H1 (cell line): ENCODE measurements at regions not wholly inside any gene's neighbourhood (a gene's known extent, or its start where the extent isn't known, plus 50 kb on each side); places are given as distances from the start of the nearest gene placed in this dataset.

Experiments used
- CTCF ChIA-PET: fragments of 300-600 bp; sonication (Branson Sonifier 250); formaldehyde crosslinking; loops from one replicate; lab custom pipeline; 2021; ENCODE audit not compliant: partially characterized antibody; lab: Charles Lee
- POLR2A ChIA-PET: fragments of 300-600 bp; sonication (Branson Sonifier 250); formaldehyde crosslinking; loops from one replicate; lab custom pipeline; 2021; ENCODE audit warnings: inconsistent platforms; ENCODE audit not compliant: partially characterized antibody; lab: Charles Lee
- DNase-seq, 2 experiments: peaks; one replicate each; pipeline versions ENCODE4 v3.0.0 to v3.0.0-alpha.2; 2010 to 2022; ENCODE audit warnings: low spot score in 2 of 2, low read depth in 1 of 2, mixed read lengths in 1 of 2
- FAIRE-seq: peaks from 2 replicates; lab custom pipeline; 2011; peaks lifted over from hg19 to GRCh38; lab: Jason Lieb, UNC
- H2AFZ ChIP-seq: 2 replicates; pipeline ENCODE4 v1.8.1; 2012; ENCODE audit warnings: low read length, inconsistent platforms
- H2AK5ac ChIP-seq: 2 replicates; pipeline ENCODE4 v1.6.1; 2013; ENCODE audit warnings: low read depth, low read length
- H2BK120ac ChIP-seq: replicated peaks from 2 replicates; pipeline ENCODE3; 2013; ENCODE audit warnings: low read depth, low read length, inconsistent platforms
- H2BK12ac ChIP-seq: 2 replicates; pipeline ENCODE4 v1.6.1; 2013; ENCODE audit warnings: low read depth, low read length
- H2BK15ac ChIP-seq: 2 replicates; pipeline ENCODE4 v1.6.1; 2013; ENCODE audit warnings: low read length
- H2BK20ac ChIP-seq: 2 replicates; pipeline ENCODE4 v1.6.1; 2013; ENCODE audit warnings: low read length
- H2BK5ac ChIP-seq: 2 replicates; pipeline ENCODE4 v1.6.1; 2013; ENCODE audit warnings: low read depth, low read length
- H3K14ac ChIP-seq: 2 replicates; pipeline ENCODE4 v1.6.1; 2013; ENCODE audit warnings: inconsistent platforms; ENCODE audit not compliant: insufficient read length
- H3K18ac ChIP-seq: 2 replicates; pipeline ENCODE4 v1.6.1; 2013; ENCODE audit warnings: low read length; ENCODE audit errors: extremely low read depth
- H3K23ac ChIP-seq: 2 replicates; pipeline ENCODE4 v1.6.1; 2013; ENCODE audit warnings: inconsistent platforms; ENCODE audit not compliant: insufficient read length
- H3K23me2 ChIP-seq: 2 replicates; pipeline ENCODE4 v1.6.1; 2013; ENCODE audit warnings: low read depth, low read length
- H3K27ac ChIP-seq: 2 replicates; pipeline ENCODE4 v1.6.1; 2011; ENCODE audit warnings: low read depth, low read length, inconsistent platforms
- H3K27me3 ChIP-seq, 4 experiments: replicated peaks in 1 of 4; 1 replicate in 1 of 4; 2 replicates in 3 of 4; pipeline versions ENCODE4 v1.6.1 to v1.8.1; 2011 to 2013; ENCODE audit warnings: low read length in 3 of 4, mild to moderate bottlenecking in 3 of 4, inconsistent platforms in 2 of 4, mixed read lengths in 2 of 4, moderate library complexity in 1 of 4; ENCODE audit not compliant: control insufficient read depth in 3 of 4, insufficient read depth in 3 of 4; ENCODE audit errors: extremely low read depth in 1 of 4
- H3K36me3 ChIP-seq, 4 experiments: 2 replicates each; pipeline versions ENCODE4 v1.6.1 to v1.8.1; 2011 to 2013; ENCODE audit warnings: mild to moderate bottlenecking in 4 of 4, low read length in 3 of 4, moderate library complexity in 2 of 4, control low read depth in 1 of 4, inconsistent platforms in 1 of 4; ENCODE audit not compliant: insufficient read depth in 4 of 4, control insufficient read depth in 2 of 4
- H3K4ac ChIP-seq: replicated peaks from 2 replicates; pipeline ENCODE3; 2013; ENCODE audit warnings: low read length, low read depth, mixed read lengths, inconsistent platforms; ENCODE audit not compliant: insufficient read length
- H3K4me1 ChIP-seq, 4 experiments: replicated peaks in 1 of 4; 1 replicate in 1 of 4; 2 replicates in 3 of 4; pipeline versions ENCODE4 v1.6.1 to v1.8.1; 2011 to 2013; ENCODE audit warnings: low read length in 3 of 4, inconsistent platforms in 2 of 4, mixed read lengths in 1 of 4; ENCODE audit not compliant: insufficient read depth in 4 of 4, control insufficient read depth in 3 of 4
- H3K4me2 ChIP-seq, 2 experiments: 2 replicates each; pipeline versions ENCODE4 v1.6.1 to v1.8.1; 2011 to 2013; ENCODE audit warnings: low read depth in 2 of 2, low read length in 2 of 2, control low read depth in 1 of 2, inconsistent platforms in 1 of 2, mild to moderate bottlenecking in 1 of 2; ENCODE audit not compliant: insufficient read depth in 1 of 2
- H3K4me3 ChIP-seq, 4 experiments: fragments of 200-600, 300-600 bp in 1 of 4; sonication (generic), shearing (Covaris generic), sonication (Bioruptor Twin) in 1 of 4; 2 replicates each; pipeline versions ENCODE4 v1.5.1 to v1.8.1; 2011 to 2016; ENCODE audit warnings: low read length in 4 of 4, low read depth in 3 of 4, control low read depth in 2 of 4, inconsistent platforms in 2 of 4, mild to moderate bottlenecking in 2 of 4, mixed read lengths in 1 of 4, moderate library complexity in 1 of 4; ENCODE audit not compliant: insufficient read depth in 2 of 4; ENCODE audit errors: extremely low read depth in 1 of 4
- H3K56ac ChIP-seq: replicated peaks from 2 replicates; pipeline ENCODE3; 2013; ENCODE audit warnings: low read depth, mild to moderate bottlenecking, mixed read lengths, low read length, inconsistent platforms; ENCODE audit not compliant: insufficient read length
- H3K79me1 ChIP-seq: 2 replicates; pipeline ENCODE4 v1.6.1; 2013; ENCODE audit warnings: low read depth, low read length, control low read depth
- H3K79me2 ChIP-seq, 2 experiments: 2 replicates each; pipeline versions ENCODE4 v1.6.1 to v1.8.1; 2012 to 2013; ENCODE audit warnings: low read length in 2 of 2, mild to moderate bottlenecking in 2 of 2, inconsistent platforms in 1 of 2; ENCODE audit not compliant: insufficient read depth in 2 of 2, control insufficient read depth in 1 of 2
- H3K9ac ChIP-seq, 4 experiments: replicated peaks in 1 of 4; 1 replicate in 1 of 4; 2 replicates in 3 of 4; pipeline versions ENCODE4 v1.6.1 to v1.8.1; 2011 to 2013; ENCODE audit warnings: low read depth in 3 of 4, low read length in 3 of 4, control low read depth in 2 of 4, mild to moderate bottlenecking in 2 of 4, moderate library complexity in 2 of 4, inconsistent platforms in 1 of 4; ENCODE audit errors: extremely low read depth in 1 of 4
- H3K9me3 ChIP-seq, 2 experiments: 2 replicates each; pipeline versions ENCODE4 v1.6.1 to v1.8.1; 2012 to 2013; ENCODE audit warnings: mild to moderate bottlenecking in 2 of 2, moderate library complexity in 2 of 2, control low read depth in 1 of 2, inconsistent platforms in 1 of 2, low read depth in 1 of 2, low read length in 1 of 2, mixed read lengths in 1 of 2; ENCODE audit not compliant: insufficient read depth in 2 of 2
- H4K20me1 ChIP-seq, 2 experiments: replicated peaks in 1 of 2; 2 replicates each; pipeline versions ENCODE3 to v1.8.1; 2011 to 2013; ENCODE audit warnings: inconsistent platforms in 2 of 2, low read length in 2 of 2, mild to moderate bottlenecking in 1 of 2; ENCODE audit not compliant: insufficient read depth in 2 of 2, control insufficient read depth in 1 of 2
- H4K5ac ChIP-seq: 2 replicates; pipeline ENCODE4 v1.6.1; 2013; ENCODE audit warnings: low read length, low read depth, mixed read lengths, inconsistent platforms; ENCODE audit not compliant: insufficient read length
- H4K8ac ChIP-seq: 2 replicates; pipeline ENCODE4 v1.8.0; 2013; ENCODE audit warnings: mild to moderate bottlenecking, moderate library complexity, low read length, inconsistent platforms; ENCODE audit not compliant: insufficient read depth; ENCODE audit errors: extremely low read depth
- H4K91ac ChIP-seq: replicated peaks from 2 replicates; pipeline ENCODE3; 2013; ENCODE audit warnings: low read length, mixed read lengths, inconsistent platforms; ENCODE audit not compliant: insufficient read length
- GTF2F1 ChIP-seq: IDR thresholded peaks from 2 replicates; pipeline ENCODE4 v1.6.1; 2012; ENCODE audit warnings: low read depth, low read length, improper control_type of control experiment, borderline replicate concordance
- RBBP5 ChIP-seq: IDR thresholded peaks from 2 replicates; pipeline ENCODE4 v1.7.1; 2012; ENCODE audit warnings: low read depth, mild to moderate bottlenecking, inconsistent platforms, low read length, moderate library complexity, borderline replicate concordance
- WGBS, 2 experiments: shearing (Covaris generic) in 1 of 2; methylation state at CpG; one replicate each; pipeline versions ENCODE4 v1.1.6 to v1.1.7; 2013 to 2015; ENCODE audit warnings: low lambda C conversion rate in 2 of 2, mixed read lengths in 2 of 2, inconsistent platforms in 1 of 2, low coverage in 1 of 2, missing lambda C conversion rate in 1 of 2; ENCODE audit not compliant: insufficient replicate concordance in 2 of 2, insufficient coverage in 1 of 2, insufficient read length in 1 of 2; ENCODE audit errors: extremely low coverage in 1 of 2, missing lambda C conversion rate in 1 of 2; 5-methylcytosine and 5-hydroxymethylcytosine counted together

DNA sequence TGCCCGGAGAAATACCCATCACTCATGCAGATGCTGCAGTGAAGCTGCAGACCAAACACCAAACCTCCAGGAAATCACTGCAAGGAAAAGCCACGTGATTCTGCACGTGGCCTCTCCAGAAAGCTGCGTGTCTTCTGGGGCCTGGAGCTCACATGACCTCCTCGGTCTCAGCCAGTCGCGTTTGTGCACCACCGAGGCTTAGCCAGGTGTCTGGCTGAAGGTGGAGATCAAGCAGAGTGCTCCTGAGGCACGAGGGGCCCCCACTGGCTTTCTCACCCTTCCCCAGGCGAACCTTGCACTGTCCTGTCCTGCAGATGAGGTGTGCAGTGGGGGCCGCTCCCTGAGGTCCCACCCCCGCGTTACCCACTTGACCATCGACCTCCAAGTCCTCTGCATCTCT, 257.3 kb downstream of the RBFOX3 start (continued):
- no peak for TF ChIP-seq GTF2F1

- no peak overlapping the region for H2BK15ac ChIP-seq
Observed at GRCh38 chr17:79353016-79353415, 257.8 kb downstream of the RBFOX3 start.

More at GRCh38 chr17:79353016-79353415, 257.8 kb downstream of the RBFOX3 start:
- no peak for TF ChIP-seq RBBP5
- no peaks in the 10 kb centered on the region for H3K27me3 ChIP-seq
- no peak overlapping the region for H4K91ac ChIP-seq
- H3K4ac ChIP-seq = no peak overlapping the region
- no peak overlapping the region for H4K5ac ChIP-seq
- FAIRE-seq (no peak), DNase-seq (no peak)
- no peaks in the 10 kb centered on the region for H3K9me3 ChIP-seq
- H3K4me1 ChIP-seq = no peaks in the 10 kb centered on the region
- H2AK5ac ChIP-seq = no peak overlapping the region
- no peak overlapping the region for H3K56ac ChIP-seq
- H3K27ac ChIP-seq = no peak overlapping the region
- ChIA-PET POLR2A (no interaction called here), CTCF (interaction anchor here (1.0 kb wide), 1 partner anchor 40 kb away, joined by 3 read pairs; no protein-coding TSS in a partner anchor)
- H3K23me2 ChIP-seq = no peaks in the 10 kb centered on the region
- no peak overlapping the region for H2BK5ac ChIP-seq
- no peak overlapping the region for H4K8ac ChIP-seq
- no peak overlapping the region for H3K18ac ChIP-seq
- H3K79me1 ChIP-seq = no peaks in the 10 kb centered on the region
- H2BK120ac ChIP-seq = no peak overlapping the region
- WGBS, 2 experiments = 89% methylated on average over 8 of the region's 8 CpGs; no CpG with 5 or more reads in 1 of the 2 experiments
- no peaks in the 10 kb centered on the region for H3K36me3 ChIP-seq
- H2BK20ac ChIP-seq = no peak overlapping the region
- H3K23ac ChIP-seq = no peak overlapping the region
- H2BK12ac ChIP-seq = no peak overlapping the region
- H3K14ac ChIP-seq = no peak overlapping the region
- no peaks in the 10 kb centered on the region for H3K79me2 ChIP-seq
- H3K4me3 ChIP-seq = no peak overlapping the region
- no peak overlapping the region for H3K4me2 ChIP-seq
- no peak overlapping the region for H2AFZ ChIP-seq
- H3K9ac ChIP-seq = no peak overlapping the region
- H4K20me1 ChIP-seq = no peaks in the 10 kb centered on the region
